22Rv1 (cell line): ENCODE measurements at regions not wholly inside any gene's neighbourhood (a gene's known extent, or its start where the extent isn't known, plus 50 kb on each side); places are given as distances from the start of the nearest gene placed in this dataset.

ENCODE experiments used
- ZFX ChIP-seq: fragments of 450-650 bp; IDR thresholded peaks from 2 replicates; pipeline ENCODE4 v1.6.1; 2017; ENCODE audit warnings: antibody characterized with exemption, borderline replicate concordance
- TF ChIP-seq, protein P1 (sequence below): fragments of 450-650 bp; IDR thresholded peaks from 2 replicates; pipeline ENCODE4 v1.5.1; 2017; ENCODE audit warnings: mild to moderate bottlenecking

DNA sequence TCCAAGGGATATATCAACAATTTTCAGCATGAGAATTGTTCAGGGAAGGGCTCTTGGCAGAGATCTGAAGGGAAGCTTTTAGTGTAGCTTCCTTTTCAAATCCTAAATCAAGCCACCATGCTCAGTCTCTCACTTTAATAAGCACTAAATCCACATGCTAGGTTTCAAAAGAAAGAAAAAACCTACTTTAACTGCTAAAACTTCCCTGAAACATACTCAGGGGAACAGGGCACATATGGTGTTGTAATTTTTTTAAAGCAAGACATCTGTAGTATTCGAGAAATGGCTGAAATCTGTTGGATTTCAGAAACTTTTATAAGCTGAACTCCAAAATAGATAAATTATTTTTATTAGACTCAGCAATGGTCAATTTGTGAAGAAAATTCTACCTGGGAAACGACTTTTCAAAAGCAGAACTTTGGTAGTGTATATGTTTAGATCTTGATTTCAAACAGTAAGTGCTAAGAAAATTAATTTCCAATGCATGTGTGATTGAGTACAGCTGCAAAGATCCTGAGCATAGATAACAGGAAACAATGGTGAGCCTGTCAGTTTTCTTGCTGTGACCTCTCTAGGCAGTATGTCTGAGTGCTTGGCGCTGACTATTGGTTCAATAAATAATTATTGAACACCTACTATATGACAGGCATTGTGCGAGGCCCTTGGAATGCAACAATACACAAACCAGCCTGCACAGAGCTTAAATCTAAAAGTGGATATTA is 804.5 kb upstream of the SOX9 start:
- TF ChIP-seq, protein P1, sequence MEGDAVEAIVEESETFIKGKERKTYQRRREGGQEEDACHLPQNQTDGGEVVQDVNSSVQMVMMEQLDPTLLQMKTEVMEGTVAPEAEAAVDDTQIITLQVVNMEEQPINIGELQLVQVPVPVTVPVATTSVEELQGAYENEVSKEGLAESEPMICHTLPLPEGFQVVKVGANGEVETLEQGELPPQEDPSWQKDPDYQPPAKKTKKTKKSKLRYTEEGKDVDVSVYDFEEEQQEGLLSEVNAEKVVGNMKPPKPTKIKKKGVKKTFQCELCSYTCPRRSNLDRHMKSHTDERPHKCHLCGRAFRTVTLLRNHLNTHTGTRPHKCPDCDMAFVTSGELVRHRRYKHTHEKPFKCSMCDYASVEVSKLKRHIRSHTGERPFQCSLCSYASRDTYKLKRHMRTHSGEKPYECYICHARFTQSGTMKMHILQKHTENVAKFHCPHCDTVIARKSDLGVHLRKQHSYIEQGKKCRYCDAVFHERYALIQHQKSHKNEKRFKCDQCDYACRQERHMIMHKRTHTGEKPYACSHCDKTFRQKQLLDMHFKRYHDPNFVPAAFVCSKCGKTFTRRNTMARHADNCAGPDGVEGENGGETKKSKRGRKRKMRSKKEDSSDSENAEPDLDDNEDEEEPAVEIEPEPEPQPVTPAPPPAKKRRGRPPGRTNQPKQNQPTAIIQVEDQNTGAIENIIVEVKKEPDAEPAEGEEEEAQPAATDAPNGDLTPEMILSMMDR: no peak
- TF ChIP-seq ZFX: no peak
